PFSK-1 (cell line): ENCODE measurements at regions not wholly inside any gene's neighbourhood (a gene's known extent, or its start where the extent isn't known, plus 50 kb on each side); places are given as distances from the start of the nearest gene placed in this dataset.

Experiments
- FOXP2 ChIP-seq: optimal IDR thresholded peaks from 2 replicates; pipeline ENCODE3; 2011; ENCODE audit warnings: borderline replicate concordance, control low read depth, inconsistent platforms; ENCODE audit not compliant: insufficient read depth; ENCODE audit errors: extremely low read length, extremely low read depth
- POLR2AphosphoS5 ChIP-seq: IDR thresholded peaks from 2 replicates; pipeline ENCODE4 v1.6.1; 2012; ENCODE audit warnings: low read depth, mild to moderate bottlenecking, control low read depth, low read length, moderate library complexity
- REST ChIP-seq, 2 experiments: IDR thresholded peaks; 2 replicates each; pipeline versions ENCODE4 v1.6.1 to v1.8.0; 2011 to 2012; ENCODE audit warnings: low read depth in 2 of 2, low read length in 2 of 2, control low read depth in 1 of 2, inconsistent platforms in 1 of 2, mild to moderate bottlenecking in 1 of 2, moderate library complexity in 1 of 2; ENCODE audit not compliant: insufficient read depth in 1 of 2
- SIN3A ChIP-seq: IDR thresholded peaks from 2 replicates; pipeline ENCODE4 v1.6.1; 2012; ENCODE audit warnings: mild to moderate bottlenecking, low read length, moderate library complexity, borderline replicate concordance; ENCODE audit not compliant: insufficient read depth
- TAF1 ChIP-seq: IDR thresholded peaks from 2 replicates; pipeline ENCODE4 v1.6.1; 2012; ENCODE audit warnings: low read length, control low read depth, borderline replicate concordance; ENCODE audit not compliant: insufficient read depth

- TF ChIP-seq SIN3A (no peak), TAF1 (no peak), REST (IDR thresholded peaks at IDR 0.05; ENCODE audit: insufficient read depth in 1 of 2, low read depth in 2 of 2, low read length in 2 of 2) (no peak), FOXP2 (no peak), POLR2AphosphoS5 (no peak)
These were observed 132.3 kb upstream of the TFPI start for GRCh38 chr2:187686416-187687024.

GRCh38 chr2:187687585-187687984, 133.3 kb upstream of the TFPI start:
- TF ChIP-seq SIN3A (no peak), FOXP2 (no peak), REST (IDR thresholded peaks at IDR 0.05; ENCODE audit: insufficient read depth in 1 of 2, low read depth in 2 of 2, low read length in 2 of 2) (no peak)

GRCh38 chr2:187689372-187689771, 135.1 kb upstream of the TFPI start:
- TF ChIP-seq FOXP2 (no peak), TAF1 (no peak), SIN3A (no peak), REST (IDR thresholded peaks at IDR 0.05; ENCODE audit: insufficient read depth in 1 of 2, low read depth in 2 of 2, low read length in 2 of 2) (no peak), POLR2AphosphoS5 (no peak)

GRCh38 chr2:187693923-187694322, 139.7 kb upstream of the TFPI start:
- TF ChIP-seq POLR2AphosphoS5: no peak
- no peak for TF ChIP-seq FOXP2
- no peak for TF ChIP-seq TAF1
- no peak for TF ChIP-seq SIN3A
- no peak for TF ChIP-seq REST (IDR thresholded peaks at IDR 0.05; ENCODE audit: insufficient read depth in 1 of 2, low read depth in 2 of 2, low read length in 2 of 2)
